Epithelial cell of esophagus (primary cell): ENCODE measurements at regions not wholly inside any gene's neighbourhood (a gene's known extent, or its start where the extent isn't known, plus 50 kb on each side); places are given as distances from the start of the nearest gene placed in this dataset.

Source experiments
- DNase-seq: peaks from one replicate; pipeline ENCODE4 v3.0.0; 2010; ENCODE audit warnings: low read depth
- H3K4me3 ChIP-seq: 2 replicates; pipeline ENCODE4 v1.5.1; 2011; ENCODE audit warnings: mild to moderate bottlenecking, low read length, control low read depth
- TF ChIP-seq, protein P1 (sequence below): IDR thresholded peaks from 2 replicates; pipeline ENCODE4 v1.5.1; 2011; ENCODE audit warnings: low read depth, mild to moderate bottlenecking, low read length, control low read depth, inconsistent platforms; ENCODE audit not compliant: insufficient read depth; ENCODE audit errors: missing control alignments

DNA sequence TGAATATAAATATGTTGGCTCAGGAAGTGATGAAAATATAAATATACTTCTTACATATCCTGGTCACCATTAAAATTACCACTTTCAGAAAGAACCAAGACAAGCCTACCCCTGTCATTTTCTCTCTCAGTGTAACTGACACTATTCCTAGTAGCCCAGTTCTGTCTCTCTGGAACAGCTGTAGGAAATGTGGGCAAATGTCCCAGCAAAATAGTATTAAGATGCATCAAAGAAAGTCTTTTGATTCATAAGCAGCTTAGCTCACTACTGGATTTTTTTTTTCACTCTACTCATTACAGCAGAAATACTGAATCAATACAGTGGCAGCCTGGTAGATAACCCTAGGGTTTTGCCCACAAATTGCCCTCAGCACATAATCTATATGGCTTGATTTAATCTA is 290.9 kb downstream of the DNAJB9 start:
- TF ChIP-seq, protein P1, sequence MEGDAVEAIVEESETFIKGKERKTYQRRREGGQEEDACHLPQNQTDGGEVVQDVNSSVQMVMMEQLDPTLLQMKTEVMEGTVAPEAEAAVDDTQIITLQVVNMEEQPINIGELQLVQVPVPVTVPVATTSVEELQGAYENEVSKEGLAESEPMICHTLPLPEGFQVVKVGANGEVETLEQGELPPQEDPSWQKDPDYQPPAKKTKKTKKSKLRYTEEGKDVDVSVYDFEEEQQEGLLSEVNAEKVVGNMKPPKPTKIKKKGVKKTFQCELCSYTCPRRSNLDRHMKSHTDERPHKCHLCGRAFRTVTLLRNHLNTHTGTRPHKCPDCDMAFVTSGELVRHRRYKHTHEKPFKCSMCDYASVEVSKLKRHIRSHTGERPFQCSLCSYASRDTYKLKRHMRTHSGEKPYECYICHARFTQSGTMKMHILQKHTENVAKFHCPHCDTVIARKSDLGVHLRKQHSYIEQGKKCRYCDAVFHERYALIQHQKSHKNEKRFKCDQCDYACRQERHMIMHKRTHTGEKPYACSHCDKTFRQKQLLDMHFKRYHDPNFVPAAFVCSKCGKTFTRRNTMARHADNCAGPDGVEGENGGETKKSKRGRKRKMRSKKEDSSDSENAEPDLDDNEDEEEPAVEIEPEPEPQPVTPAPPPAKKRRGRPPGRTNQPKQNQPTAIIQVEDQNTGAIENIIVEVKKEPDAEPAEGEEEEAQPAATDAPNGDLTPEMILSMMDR, result no peak
- DNase-seq, result no peak
- no peak overlapping the region for H3K4me3 ChIP-seq

DNA sequence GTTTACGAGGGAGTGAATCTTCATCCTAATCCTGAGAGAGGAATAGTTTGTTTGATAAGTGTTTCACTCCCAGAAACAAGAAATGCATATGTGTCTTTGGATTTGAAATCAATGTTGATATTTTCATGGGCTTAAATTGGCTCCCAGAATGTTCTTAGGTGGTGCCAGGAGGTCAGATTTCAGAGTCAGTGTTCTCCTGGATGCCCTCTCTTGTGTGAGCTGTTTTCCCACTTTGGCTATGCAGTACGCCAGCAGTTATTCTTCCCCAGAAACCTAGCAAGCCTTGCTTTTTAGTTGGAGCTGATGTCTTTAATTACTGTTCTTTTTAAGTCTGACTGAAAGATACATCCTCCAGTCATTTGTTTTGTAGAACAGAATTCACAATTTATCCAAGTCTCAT is 291.4 kb downstream of the DNAJB9 start:
- TF ChIP-seq, protein P1, result no peak
- no peak overlapping the region for H3K4me3 ChIP-seq
- no peak for DNase-seq

DNA sequence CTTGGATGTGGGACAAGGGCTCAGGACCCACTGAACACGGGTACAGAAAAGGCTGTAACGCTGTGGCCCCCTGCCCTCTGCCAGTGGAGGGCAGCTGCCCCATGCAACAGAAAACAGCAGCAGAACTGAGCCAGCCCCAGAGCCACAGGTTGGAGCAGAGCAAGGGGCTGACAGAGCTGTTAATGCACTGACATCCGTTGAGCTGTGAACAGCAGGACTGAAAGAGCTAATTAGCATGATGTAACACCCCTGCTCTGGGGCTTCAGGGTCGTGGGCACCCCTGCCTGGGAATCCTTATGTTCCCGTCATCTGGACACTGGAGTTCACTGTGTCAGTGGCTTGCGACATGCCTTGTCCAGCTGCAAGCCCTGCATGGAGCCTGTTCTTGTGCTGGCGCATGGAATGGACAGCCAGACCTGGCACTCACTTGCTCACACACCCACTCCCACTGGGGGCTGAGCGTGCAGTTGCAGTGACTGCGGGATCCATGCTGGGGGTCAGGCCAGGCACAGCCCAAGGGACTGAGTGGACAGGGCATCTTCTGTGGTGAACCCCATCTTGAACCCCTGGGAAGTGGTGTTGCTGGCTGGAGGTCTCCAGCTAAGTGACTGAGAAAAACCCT is 293.7 kb downstream of the DNAJB9 start:
- DNase-seq, result no peak
- no peak overlapping the region for H3K4me3 ChIP-seq
- TF ChIP-seq, protein P1, result no peak

DNA sequence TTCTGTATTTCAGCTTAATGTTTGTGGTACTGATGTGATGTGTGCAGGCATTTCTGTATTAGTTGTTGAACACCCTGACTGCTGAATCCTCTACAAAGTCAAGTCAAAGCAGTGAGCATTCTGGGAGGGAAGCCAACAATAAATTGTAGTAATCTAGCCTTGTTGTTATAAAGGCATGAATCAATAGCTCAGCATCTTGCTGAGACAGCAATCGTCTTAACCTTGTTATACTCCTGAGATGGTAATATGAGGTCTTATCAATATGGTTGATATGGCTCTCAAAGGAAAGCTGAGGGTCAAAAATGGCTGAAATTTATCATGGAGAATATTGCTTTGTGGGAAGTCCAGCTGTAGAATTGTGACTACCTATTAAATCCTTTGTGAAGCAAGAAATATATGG is 299.4 kb downstream of the DNAJB9 start:
- DNase-seq, result no peak
- TF ChIP-seq, protein P1, result no peak

DNA sequence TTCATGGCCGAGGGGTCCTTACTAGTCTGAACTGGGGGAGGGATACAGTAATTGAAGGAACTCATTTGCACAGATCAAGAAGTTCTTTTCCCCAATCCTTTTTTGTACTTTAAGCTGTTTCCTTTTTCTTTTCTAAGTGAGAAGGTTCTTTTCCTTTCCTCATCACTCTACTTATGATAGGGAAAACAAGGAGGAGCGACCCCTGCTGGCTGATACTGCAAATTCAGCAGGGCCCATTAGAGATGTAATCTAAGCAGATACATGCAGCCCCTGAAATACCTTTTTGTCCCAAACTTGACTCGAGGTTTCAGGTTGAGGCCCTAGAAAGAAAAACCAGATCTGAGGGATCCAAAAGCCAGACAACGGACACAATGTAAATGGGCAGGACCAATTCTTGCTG is 305.5 kb downstream of the DNAJB9 start:
- TF ChIP-seq, protein P1, result no peak
- no peak overlapping the region for H3K4me3 ChIP-seq
- peak; percentile 13 for DNase-seq

More for the DNA sequence above, 299.4 kb downstream of the DNAJB9 start:
- no peak overlapping the region for H3K4me3 ChIP-seq

DNA sequence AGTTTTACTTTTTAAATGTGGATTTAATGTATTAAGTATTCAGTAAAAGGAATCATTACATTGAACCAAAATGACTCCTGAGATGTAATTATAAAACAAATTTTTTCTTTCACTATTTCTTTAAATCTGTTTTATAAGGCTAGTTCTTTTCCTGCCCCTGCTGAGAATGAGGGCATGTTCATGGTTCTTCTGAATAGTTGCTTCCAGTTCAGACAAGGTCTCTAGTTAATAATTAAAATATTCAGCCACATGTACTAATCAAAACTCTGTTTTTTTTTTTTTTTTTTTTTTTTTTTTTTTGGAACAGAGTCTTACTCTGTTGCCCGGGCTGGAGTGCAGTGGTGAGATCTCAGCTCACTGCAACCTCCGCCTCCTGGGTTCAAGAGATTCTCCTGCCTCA is 321.2 kb downstream of the DNAJB9 start:
- TF ChIP-seq, protein P1, result no peak
- no peak overlapping the region for H3K4me3 ChIP-seq
- DNase-seq, result no peak

DNA sequence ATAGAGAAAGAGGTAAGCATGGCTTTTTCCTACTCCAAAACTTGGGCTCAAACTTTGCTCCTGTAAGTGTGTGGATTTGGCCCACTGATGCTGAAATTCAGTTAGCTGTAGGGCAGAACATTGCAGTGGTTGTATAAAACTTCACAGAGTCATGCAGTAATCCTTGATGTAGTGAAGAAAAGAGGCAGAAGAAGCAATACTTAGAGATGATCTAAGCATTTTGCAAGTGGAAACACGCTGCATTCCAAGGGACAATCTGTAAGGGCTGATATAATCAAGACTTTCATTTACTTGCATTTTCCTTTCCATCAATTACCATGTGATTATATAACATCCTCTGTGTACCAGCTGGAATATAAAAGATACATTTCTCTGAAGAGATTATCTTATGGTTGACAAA is 338.8 kb downstream of the DNAJB9 start:
- TF ChIP-seq, protein P1, result no peak
- H3K4me3 ChIP-seq, result no peak overlapping the region
- DNase-seq, result peak; percentile 20
